ENCODE measurements at regions not wholly inside any gene's neighbourhood (a gene's known extent, or its start where the extent isn't known, plus 50 kb on each side); places are given as distances from the start of the nearest gene placed in this dataset.
"Not testable (repeated sequence)": the region's sequence is repeated elsewhere in the genome, so short reads cannot be mapped to it uniquely, and the experiment has no call there.

DNA sequence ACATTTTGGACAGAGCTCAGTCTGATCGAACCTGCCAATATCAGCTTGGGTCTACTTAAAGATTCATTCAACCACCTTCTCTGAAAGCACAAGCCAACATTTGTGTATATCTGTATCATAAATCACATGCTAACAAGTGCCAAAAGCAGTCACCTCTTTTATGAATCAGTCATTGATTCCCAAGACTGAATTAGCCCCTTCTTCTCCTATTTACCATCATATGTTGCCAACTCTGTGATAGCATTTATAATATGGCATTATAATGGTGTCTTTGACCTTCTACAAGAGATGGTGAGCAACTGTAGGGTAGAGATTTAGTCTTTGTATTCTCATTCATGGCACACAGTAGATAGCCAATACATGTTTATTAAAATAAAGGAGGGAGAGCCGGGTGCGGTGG lies 61.4 kb downstream of the DDX53 start:
- POLR2A ChIA-PET, result no interaction called here
- CTCF ChIA-PET, result no interaction called here

DNA sequence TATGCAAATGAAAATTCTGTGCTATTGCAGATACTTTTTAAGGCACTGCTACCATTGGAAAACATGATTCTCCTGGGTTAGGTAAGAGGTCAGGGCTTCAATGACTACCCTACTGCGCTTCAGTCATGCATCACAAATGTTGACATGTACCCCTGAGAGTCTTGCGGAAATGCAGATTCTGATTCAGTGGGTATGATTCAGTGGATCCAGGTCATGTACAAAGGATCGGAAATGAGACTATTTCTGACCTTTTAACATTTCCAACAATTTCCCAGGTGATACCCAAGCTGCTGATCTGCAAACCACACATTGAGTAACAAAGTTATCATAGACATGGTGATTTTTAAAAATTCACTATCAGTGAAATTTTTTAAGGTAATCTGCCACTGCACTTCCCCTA lies 62.6 kb downstream of the DDX53 start:
- CTCF ChIA-PET, result no interaction called here
- Histone ChIP-seq H3K36me3 (ENCODE audit: control insufficient read depth, insufficient read depth, low read length) (no peaks in the 10 kb centered on the region), H3K4me3 (ENCODE audit: low read depth, low read length) (no peak overlapping the region), H3K27me3 (ENCODE audit: control insufficient read depth, insufficient read depth, low read length) (no peaks in the 10 kb centered on the region)
- DNase-seq (ENCODE audit: low read depth), result no peak
- TF ChIP-seq, protein P1, sequence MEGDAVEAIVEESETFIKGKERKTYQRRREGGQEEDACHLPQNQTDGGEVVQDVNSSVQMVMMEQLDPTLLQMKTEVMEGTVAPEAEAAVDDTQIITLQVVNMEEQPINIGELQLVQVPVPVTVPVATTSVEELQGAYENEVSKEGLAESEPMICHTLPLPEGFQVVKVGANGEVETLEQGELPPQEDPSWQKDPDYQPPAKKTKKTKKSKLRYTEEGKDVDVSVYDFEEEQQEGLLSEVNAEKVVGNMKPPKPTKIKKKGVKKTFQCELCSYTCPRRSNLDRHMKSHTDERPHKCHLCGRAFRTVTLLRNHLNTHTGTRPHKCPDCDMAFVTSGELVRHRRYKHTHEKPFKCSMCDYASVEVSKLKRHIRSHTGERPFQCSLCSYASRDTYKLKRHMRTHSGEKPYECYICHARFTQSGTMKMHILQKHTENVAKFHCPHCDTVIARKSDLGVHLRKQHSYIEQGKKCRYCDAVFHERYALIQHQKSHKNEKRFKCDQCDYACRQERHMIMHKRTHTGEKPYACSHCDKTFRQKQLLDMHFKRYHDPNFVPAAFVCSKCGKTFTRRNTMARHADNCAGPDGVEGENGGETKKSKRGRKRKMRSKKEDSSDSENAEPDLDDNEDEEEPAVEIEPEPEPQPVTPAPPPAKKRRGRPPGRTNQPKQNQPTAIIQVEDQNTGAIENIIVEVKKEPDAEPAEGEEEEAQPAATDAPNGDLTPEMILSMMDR (IDR thresholded peaks at IDR 0.05; ENCODE audit: insufficient read depth, low read depth, low read length), result no peak
- POLR2A ChIA-PET, result no interaction called here

More for the DNA sequence above, 61.4 kb downstream of the DDX53 start:
- H3K36me3 ChIP-seq (ENCODE audit: control insufficient read depth, insufficient read depth, low read length), result no peaks in the 10 kb centered on the region
- no peak overlapping the region for H3K4me3 ChIP-seq (ENCODE audit: low read depth, low read length)
- H3K27me3 ChIP-seq (ENCODE audit: control insufficient read depth, insufficient read depth, low read length), result no peaks in the 10 kb centered on the region
- TF ChIP-seq, protein P1 (IDR thresholded peaks at IDR 0.05; ENCODE audit: insufficient read depth, low read depth, low read length), result no peak
- no peak for DNase-seq (ENCODE audit: low read depth)

DNA sequence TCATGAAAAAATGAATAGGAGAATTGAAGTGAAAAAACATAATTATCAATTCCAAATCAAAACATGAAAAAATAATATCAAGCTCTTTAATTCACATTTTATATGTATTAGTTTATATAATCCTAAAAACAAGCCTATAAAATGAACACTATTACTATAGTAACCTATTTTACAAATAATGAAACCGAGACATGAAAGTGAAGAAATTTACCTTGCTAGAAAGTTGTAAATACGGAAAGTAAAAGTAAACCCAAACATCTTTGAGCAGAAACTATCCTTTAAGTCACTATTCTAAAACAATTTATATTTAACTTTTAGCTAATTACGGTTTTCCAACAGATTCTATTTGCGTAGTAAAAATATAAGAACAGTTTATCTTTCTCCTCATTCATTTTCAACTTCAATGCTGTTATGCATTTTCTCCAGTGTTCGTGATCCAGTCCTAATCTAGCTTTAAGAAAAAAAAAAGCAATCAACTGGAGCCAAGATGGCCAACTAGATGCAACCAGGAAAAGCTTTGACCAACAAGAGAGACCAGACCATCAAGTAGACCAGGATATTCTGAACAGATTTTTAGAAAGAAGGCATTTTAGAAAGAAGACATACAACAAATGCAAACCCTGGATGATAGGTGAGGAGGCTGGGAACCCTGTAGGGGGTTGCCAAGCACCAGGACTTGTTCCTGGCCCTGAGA lies 67.0 kb downstream of the DDX53 start:
- ChIA-PET CTCF (interaction anchor here (0.8 kb wide), 1 partner anchor 10 kb away, joined by 3 read pairs; no protein-coding TSS in a partner anchor), POLR2A (no interaction called here)
- no peaks in the 10 kb centered on the region for H3K27me3 ChIP-seq (ENCODE audit: control insufficient read depth, insufficient read depth, low read length)
- TF ChIP-seq, protein P1 (IDR thresholded peaks at IDR 0.05; ENCODE audit: insufficient read depth, low read depth, low read length), result no peak
- H3K4me3 ChIP-seq (ENCODE audit: low read depth, low read length), result no peak overlapping the region
- no peaks in the 10 kb centered on the region for H3K36me3 ChIP-seq (ENCODE audit: control insufficient read depth, insufficient read depth, low read length)
- DNase-seq (ENCODE audit: low read depth), result no peak

DNA sequence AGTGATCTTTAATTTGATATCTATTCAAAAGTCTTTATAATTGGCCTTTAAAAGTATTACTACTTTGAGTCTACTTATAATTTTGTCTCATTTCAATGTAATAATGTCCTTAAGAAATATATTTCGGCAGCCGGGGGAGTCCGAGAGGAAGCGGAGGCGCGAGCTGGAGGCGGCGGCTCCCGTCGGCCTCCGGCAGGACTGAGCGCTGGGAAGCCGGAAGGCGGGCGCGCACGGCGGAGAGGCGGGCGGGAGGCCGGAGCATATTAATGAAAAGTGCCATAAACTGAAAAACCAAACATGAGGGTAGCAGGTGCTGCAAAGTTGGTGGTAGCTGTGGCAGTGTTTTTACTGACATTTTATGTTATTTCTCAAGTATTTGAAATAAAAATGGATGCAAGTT lies 75.7 kb downstream of the DDX53 start:
- POLR2A ChIA-PET; DNase-seq (ENCODE audit: low read depth); CTCF ChIA-PET; H3K36me3 ChIP-seq (ENCODE audit: control insufficient read depth, insufficient read depth, low read length); H3K27me3 ChIP-seq (ENCODE audit: control insufficient read depth, insufficient read depth, low read length): not testable (repeated sequence)
- H3K4me3 ChIP-seq (ENCODE audit: low read depth, low read length), result peak overlapping the region; percentile 27

DNA sequence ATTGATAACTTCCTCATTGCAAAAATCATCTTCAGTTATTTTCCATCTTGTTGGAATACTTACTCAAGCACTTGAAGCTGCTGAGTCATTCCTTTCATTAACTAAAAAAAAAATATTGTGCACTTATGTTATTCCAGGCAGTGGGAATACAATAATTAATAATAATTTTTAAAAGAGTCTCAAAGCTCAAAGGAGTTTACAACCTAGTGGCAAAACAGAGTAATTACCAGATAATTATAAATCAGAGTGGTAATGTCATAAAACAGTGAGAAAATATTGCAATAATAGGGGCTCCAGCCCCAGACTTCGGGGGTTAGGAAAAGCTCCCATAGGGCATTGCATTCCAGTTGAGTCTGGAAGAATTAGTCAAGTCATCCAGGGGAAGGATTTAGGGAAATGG lies 79.6 kb downstream of the DDX53 start:
- ChIA-PET CTCF (no interaction called here), POLR2A (no interaction called here)
- Histone ChIP-seq H3K4me3 (ENCODE audit: low read depth, low read length) (no peak overlapping the region), H3K27me3 (ENCODE audit: control insufficient read depth, insufficient read depth, low read length) (no peaks in the 10 kb centered on the region), H3K36me3 (ENCODE audit: control insufficient read depth, insufficient read depth, low read length) (no peaks in the 10 kb centered on the region)
- TF ChIP-seq, protein P1 (IDR thresholded peaks at IDR 0.05; ENCODE audit: insufficient read depth, low read depth, low read length), result no peak
- no peak for DNase-seq (ENCODE audit: low read depth)

DNA sequence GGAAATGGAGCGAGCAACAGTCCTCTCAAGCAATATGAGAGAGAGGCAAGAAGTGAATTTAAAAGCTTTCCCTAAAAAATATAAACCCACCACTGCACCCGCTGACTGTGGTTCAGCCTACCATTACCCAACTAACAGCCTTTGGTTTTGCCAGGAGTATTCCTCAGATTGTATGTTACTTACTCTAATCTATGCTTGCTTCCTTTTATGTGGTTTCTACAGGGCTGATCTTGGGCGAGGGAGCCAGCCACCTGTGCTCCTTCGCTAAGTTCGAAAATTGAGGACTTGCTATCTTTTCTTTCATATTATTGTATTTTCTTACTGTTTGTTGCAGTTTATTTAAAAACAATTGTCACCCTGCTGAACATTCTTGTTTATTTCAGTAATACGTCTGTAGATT lies 101.1 kb downstream of the DDX53 start:
- TF ChIP-seq, protein P1 (IDR thresholded peaks at IDR 0.05; ENCODE audit: insufficient read depth, low read depth, low read length), result no peak
- H3K36me3 ChIP-seq (ENCODE audit: control insufficient read depth, insufficient read depth, low read length), result no peaks in the 10 kb centered on the region
- ChIA-PET CTCF (no interaction called here), POLR2A (no interaction called here)
- no peak for DNase-seq (ENCODE audit: low read depth)
- no peak overlapping the region for H3K4me3 ChIP-seq (ENCODE audit: low read depth, low read length)
- no peaks in the 10 kb centered on the region for H3K27me3 ChIP-seq (ENCODE audit: control insufficient read depth, insufficient read depth, low read length)
